GM12878 (cell line): ENCODE measurements at regions not wholly inside any gene's neighbourhood (a gene's known extent, or its start where the extent isn't known, plus 50 kb on each side); places are given as distances from the start of the nearest gene placed in this dataset.

Experiments
- ATAC-seq: fragments of 200-7000 bp; cut with Tn5 transposase; 3 replicates; pipeline ENCODE4 v1.9.1; 2020; ENCODE audit warnings: mild to moderate bottlenecking, moderate library complexity
- BruUV-seq: library from RNA; stranded (reverse); fragments of 400-500 nt; replicated peaks from 2 replicates; lab custom pipeline; 2021; lab: Mats Ljungman, UMichigan
- CTCF ChIA-PET: fragments of 300-600 bp; sonication (Branson Sonifier 250); formaldehyde crosslinking; extraction: SDS; loops from one replicate; lab custom pipeline; 2021; ENCODE audit warnings: inconsistent platforms; lab: Yijun Ruan, JAX
- POLR2A ChIA-PET: fragments of 350-600 bp; formaldehyde crosslinking; extraction: SDS; loops from one replicate; lab custom pipeline; 2021; ENCODE audit warnings: inconsistent platforms; lab: Charles Lee
- RAD21 ChIA-PET: fragments of 300-600 bp; sonication (Branson Sonifier 250); formaldehyde crosslinking; loops from one replicate; lab custom pipeline; 2023; ENCODE audit warnings: antibody characterized with exemption; ENCODE audit not compliant: unreplicated experiment; lab: Charles Lee
- SMC1A ChIA-PET: fragments of 300-600 bp; sonication (Branson Sonifier 250); formaldehyde crosslinking; loops from one replicate; lab custom pipeline; 2023; ENCODE audit not compliant: unreplicated experiment, uncharacterized antibody; lab: Charles Lee
- DNase-seq: peaks from one replicate; pipeline ENCODE4 v3.0.0-alpha.2; 2011; ENCODE audit warnings: low read depth, low spot score
- FAIRE-seq: peaks from 3 replicates; lab custom pipeline; 2011; peaks lifted over from hg19 to GRCh38; lab: Jason Lieb, UNC
- H2AFZ ChIP-seq: 2 replicates; pipeline ENCODE4 v1.6.0; 2011; ENCODE audit warnings: low read depth, low read length, control low read depth; ENCODE audit not compliant: control insufficient read depth
- H3K27ac ChIP-seq: 2 replicates; pipeline ENCODE4 v1.5.1; 2011; ENCODE audit warnings: control low read depth; ENCODE audit not compliant: control insufficient read depth, insufficient read depth
- H3K27me3 ChIP-seq, 2 experiments: replicated peaks in 1 of 2; 2 replicates each; pipeline versions ENCODE4 v1.6.0 to v1.6.1; 2011; ENCODE audit warnings: low read length in 1 of 2; ENCODE audit not compliant: control insufficient read depth in 2 of 2, insufficient read depth in 2 of 2
- H3K36me3 ChIP-seq, 2 experiments: 2 replicates each; pipeline ENCODE4 v1.5.1; 2011; ENCODE audit warnings: low read length in 1 of 2; ENCODE audit not compliant: control insufficient read depth in 2 of 2, insufficient read depth in 2 of 2
- H3K4me1 ChIP-seq: 2 replicates; pipeline ENCODE4 v1.6.1; 2011; ENCODE audit warnings: mild to moderate bottlenecking, low read length, moderate library complexity, mixed read lengths; ENCODE audit not compliant: control insufficient read depth, insufficient read depth
- H3K4me2 ChIP-seq: 2 replicates; pipeline ENCODE4 v1.6.0; 2011; ENCODE audit warnings: control low read depth; ENCODE audit not compliant: control insufficient read depth, insufficient read depth
- H3K4me3 ChIP-seq: fragments of 200-600 bp; sonication (generic); 2 replicates; pipeline ENCODE4 v1.5.1; 2016
- H3K79me2 ChIP-seq: 2 replicates; pipeline ENCODE4 v1.6.0; 2011; ENCODE audit warnings: low read length; ENCODE audit not compliant: control insufficient read depth, insufficient read depth
- H3K9ac ChIP-seq: 2 replicates; pipeline ENCODE4 v1.8.0; 2011; ENCODE audit warnings: low read length, control low read depth, mixed read lengths; ENCODE audit not compliant: control insufficient read depth, insufficient read depth
- H3K9me3 ChIP-seq: replicated peaks from 3 replicates; pipeline ENCODE4 v1.5.1; 2011; ENCODE audit warnings: mild to moderate bottlenecking, low read length; ENCODE audit not compliant: control insufficient read depth, insufficient read depth
- H4K20me1 ChIP-seq: 2 replicates; pipeline ENCODE4 v1.6.0; 2011; ENCODE audit not compliant: control insufficient read depth, insufficient read depth
- ATF2 ChIP-seq: IDR thresholded peaks from 2 replicates; pipeline ENCODE4 v1.6.1; 2012; ENCODE audit warnings: low read length, inconsistent platforms
- BCLAF1 ChIP-seq: fragments of 450-650 bp; IDR thresholded peaks from 2 replicates; pipeline ENCODE4 v1.6.1; 2017; ENCODE audit warnings: antibody characterized with exemption, mild to moderate bottlenecking, moderate library complexity
- BHLHE40 ChIP-seq, 2 experiments: fragments of 450-650 bp in 1 of 2; IDR thresholded peaks; 2 replicates each; pipeline ENCODE4 v1.6.1; 2011 to 2017; ENCODE audit warnings: low read depth in 2 of 2, borderline replicate concordance in 1 of 2, improper control_type of control experiment in 1 of 2, low read length in 1 of 2, mild to moderate bottlenecking in 1 of 2
- IRF5 ChIP-seq: fragments of 450-650 bp; IDR thresholded peaks from 2 replicates; pipeline ENCODE4 v1.6.1; 2017; ENCODE audit warnings: borderline replicate concordance
- MAX ChIP-seq: IDR thresholded peaks from 2 replicates; pipeline ENCODE4 v1.6.1; 2012; ENCODE audit warnings: low read depth, low read length, improper control_type of control experiment
- MTA2 ChIP-seq: fragments of 450-650 bp; IDR thresholded peaks from 2 replicates; pipeline ENCODE4 v1.6.1; 2016; ENCODE audit warnings: low read depth, mild to moderate bottlenecking, moderate library complexity
- NKRF ChIP-seq: fragments of 450-650 bp; conservative IDR thresholded peaks from 2 replicates; pipeline ENCODE4 v1.6.1; 2017; ENCODE audit warnings: mild to moderate bottlenecking, moderate library complexity
- PAX8 ChIP-seq: fragments of 450-650 bp; IDR thresholded peaks from 2 replicates; pipeline ENCODE4 v1.6.1; 2017; ENCODE audit warnings: mild to moderate bottlenecking, moderate library complexity
- YBX1 ChIP-seq: fragments of 450-650 bp; IDR thresholded peaks from 2 replicates; pipeline ENCODE4 v1.6.1; 2016; ENCODE audit warnings: antibody characterized with exemption
- ZNF217 ChIP-seq: fragments of 450-650 bp; IDR thresholded peaks from 2 replicates; pipeline ENCODE4 v1.6.1; 2017; ENCODE audit warnings: antibody characterized with exemption, mild to moderate bottlenecking
- WGBS: methylation state at CpG from one replicate; pipeline ENCODE4 v1.1.6; 2016; ENCODE audit warnings: low lambda C conversion rate; ENCODE audit not compliant: insufficient replicate concordance, insufficient coverage; ENCODE audit errors: missing lambda C conversion rate; 5-methylcytosine and 5-hydroxymethylcytosine counted together
- in situ Hi-C: fragments of 300-500 bp; cut with MboI; formaldehyde crosslinking; loops from 9 replicates; pipeline ENCODE4 v1.14.3; 2018; ENCODE audit warnings: mixed read lengths
- intact Hi-C: fragments of 100-400 bp; cut with micrococcal nuclease; formaldehyde crosslinking; loops from one replicate; pipeline ENCODE4 v1.14.2; 2022; ENCODE audit not compliant: unreplicated experiment

- no TSS peak for BruUV-seq
- DNase-seq (no peak), FAIRE-seq (no peak), ATAC-seq (no peak)
- H3K4me1 ChIP-seq: no peaks in the 10 kb centered on the region
- in situ Hi-C loops (no loop called here), intact Hi-C loops (no loop called here)
- no peak overlapping the region for H2AFZ ChIP-seq
- no peak overlapping the region for H3K4me3 ChIP-seq
- H3K9ac ChIP-seq: no peak overlapping the region
- H3K79me2 ChIP-seq: no peaks in the 10 kb centered on the region
- no peaks in the 10 kb centered on the region for H3K36me3 ChIP-seq
- CTCF ChIA-PET: no interaction called here
- WGBS: 29% methylated on average over 2 of the region's 2 CpGs
- H3K27ac ChIP-seq: no peak overlapping the region
- H3K27me3 ChIP-seq: no peaks in the 10 kb centered on the region
- SMC1A ChIA-PET: no interaction called here
- POLR2A ChIA-PET: no interaction called here
- no peaks in the 10 kb centered on the region for H3K9me3 ChIP-seq
- no peak overlapping the region for H3K4me2 ChIP-seq
- TF ChIP-seq BHLHE40 (IDR thresholded peaks at IDR 0.05; ENCODE audit: borderline replicate concordance in 1 of 2, low read depth in 2 of 2, low read length in 1 of 2) (no peak), ZNF217 (no peak), ATF2 (no peak), YBX1 (no peak), MAX (no peak)
- H4K20me1 ChIP-seq: no peaks in the 10 kb centered on the region
- RAD21 ChIA-PET: no interaction called here
Observed at GRCh38 chr9:10753474-10753873, 140.7 kb upstream of the PTPRD start.

GRCh38 chr9:10764481-10764880 is 151.7 kb upstream of the PTPRD start:
- Histone ChIP-seq H3K4me3 (no peak overlapping the region), H2AFZ (no peak overlapping the region), H3K9ac (no peak overlapping the region), H3K79me2 (no peaks in the 10 kb centered on the region), H3K27ac (no peak overlapping the region), H3K27me3 (no peaks in the 10 kb centered on the region), H3K36me3 (no peaks in the 10 kb centered on the region), H4K20me1 (no peaks in the 10 kb centered on the region), H3K4me2 (no peak overlapping the region), H3K4me1 (no peaks in the 10 kb centered on the region), H3K9me3 (no peaks in the 10 kb centered on the region)
- in situ Hi-C loops (no loop called here), intact Hi-C loops (no loop called here)
- BruUV-seq: no TSS peak
- SMC1A ChIA-PET: no interaction called here
- POLR2A ChIA-PET: no interaction called here
- CTCF ChIA-PET: interaction anchor here (1.2 kb wide), 1 partner anchor 9 kb away, joined by 3 read pairs; no protein-coding TSS in a partner anchor
- WGBS: 38% methylated on average over 3 of the region's 3 CpGs
- no peak for FAIRE-seq
- RAD21 ChIA-PET: no interaction called here
- DNase-seq: no peak
- no peak for ATAC-seq
- no peak for TF ChIP-seq NKRF
- no peak for TF ChIP-seq IRF5
- no peak for TF ChIP-seq PAX8
- TF ChIP-seq MTA2: no peak
- no peak for TF ChIP-seq BCLAF1
